Colonic mucosa (tissue), 4 donors: ENCODE measurements at regions not wholly inside any gene's neighbourhood (a gene's known extent, or its start where the extent isn't known, plus 50 kb on each side); places are given as distances from the start of the nearest gene placed in this dataset.

Experiments
- DNase-seq: peaks from one replicate; pipeline ENCODE4 v3.0.0-alpha.2; 2020
- H3K27ac ChIP-seq: fragments of 200-600 bp; one replicate; pipeline ENCODE4 v1.8.0; 2021
- H3K27me3 ChIP-seq: fragments of 200-600 bp; one replicate; pipeline ENCODE4 v1.8.0; 2021
- H3K36me3 ChIP-seq: fragments of 200-600 bp; one replicate; pipeline ENCODE4 v1.8.0; 2021
- H3K4me1 ChIP-seq: fragments of 200-600 bp; one replicate; pipeline ENCODE4 v1.8.0; 2021; ENCODE audit warnings: mild to moderate bottlenecking
- H3K4me3 ChIP-seq: fragments of 200-600 bp; one replicate; pipeline ENCODE4 v1.8.0; 2021
- H3K9ac ChIP-seq, 2 donors: one replicate each; pipeline ENCODE4 v1.7.0; 2013; ENCODE audit warnings: control low read depth in 2 of 2, low read depth in 2 of 2, low read length in 2 of 2
- H3K9me3 ChIP-seq: fragments of 200-600 bp; one replicate; pipeline ENCODE4 v1.8.0; 2021
- intact Hi-C: fragments of 100-400 bp; cut with DNase I; formaldehyde crosslinking; loops from one replicate; pipeline ENCODE4 v1.14.1; 2022
- TF ChIP-seq, protein P1 (sequence below): fragments of 200-600 bp; IDR thresholded peaks from one replicate; pipeline ENCODE4 v1.8.0; 2022; ENCODE audit warnings: antibody characterized with exemption, mild to moderate bottlenecking
- donor health status: healthy.
- donor health status: DM: no; HTN: no; CAD: no.
- donor health status: DM: no; HTN: no; CAD: no.

DNA sequence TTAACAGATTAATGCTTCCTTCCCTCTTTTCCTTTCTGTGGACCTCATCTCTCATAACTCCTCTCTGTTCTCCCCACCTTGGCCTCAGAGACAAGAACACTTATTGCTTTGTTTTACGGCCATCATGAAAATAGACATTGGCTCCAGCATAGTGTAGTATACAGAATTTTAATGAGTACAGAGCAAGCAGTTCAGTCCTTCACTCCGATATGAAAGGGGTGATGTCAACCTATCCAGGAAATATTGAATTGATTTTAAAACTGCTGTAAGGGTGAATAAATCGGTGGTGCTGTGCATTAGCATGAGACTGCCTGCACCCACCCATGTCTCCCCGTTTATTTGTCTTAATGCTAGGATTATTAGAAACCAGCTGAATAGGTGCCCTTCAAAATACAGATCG lies 490.9 kb upstream of the TBL1XR1 start:
- H3K36me3 ChIP-seq: no peaks in the 10 kb centered on the region
- TF ChIP-seq, protein P1, sequence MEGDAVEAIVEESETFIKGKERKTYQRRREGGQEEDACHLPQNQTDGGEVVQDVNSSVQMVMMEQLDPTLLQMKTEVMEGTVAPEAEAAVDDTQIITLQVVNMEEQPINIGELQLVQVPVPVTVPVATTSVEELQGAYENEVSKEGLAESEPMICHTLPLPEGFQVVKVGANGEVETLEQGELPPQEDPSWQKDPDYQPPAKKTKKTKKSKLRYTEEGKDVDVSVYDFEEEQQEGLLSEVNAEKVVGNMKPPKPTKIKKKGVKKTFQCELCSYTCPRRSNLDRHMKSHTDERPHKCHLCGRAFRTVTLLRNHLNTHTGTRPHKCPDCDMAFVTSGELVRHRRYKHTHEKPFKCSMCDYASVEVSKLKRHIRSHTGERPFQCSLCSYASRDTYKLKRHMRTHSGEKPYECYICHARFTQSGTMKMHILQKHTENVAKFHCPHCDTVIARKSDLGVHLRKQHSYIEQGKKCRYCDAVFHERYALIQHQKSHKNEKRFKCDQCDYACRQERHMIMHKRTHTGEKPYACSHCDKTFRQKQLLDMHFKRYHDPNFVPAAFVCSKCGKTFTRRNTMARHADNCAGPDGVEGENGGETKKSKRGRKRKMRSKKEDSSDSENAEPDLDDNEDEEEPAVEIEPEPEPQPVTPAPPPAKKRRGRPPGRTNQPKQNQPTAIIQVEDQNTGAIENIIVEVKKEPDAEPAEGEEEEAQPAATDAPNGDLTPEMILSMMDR: no peak
- H3K27me3 ChIP-seq: no peaks in the 10 kb centered on the region
- no peak overlapping the region for H3K27ac ChIP-seq
- H3K4me1 ChIP-seq: no peaks in the 10 kb centered on the region
- DNase-seq: no peak
- intact Hi-C loops: no loop called here
- H3K4me3 ChIP-seq: no peak overlapping the region
- no peaks in the 10 kb centered on the region for H3K9me3 ChIP-seq
- H3K9ac ChIP-seq: no peak overlapping the region

DNA sequence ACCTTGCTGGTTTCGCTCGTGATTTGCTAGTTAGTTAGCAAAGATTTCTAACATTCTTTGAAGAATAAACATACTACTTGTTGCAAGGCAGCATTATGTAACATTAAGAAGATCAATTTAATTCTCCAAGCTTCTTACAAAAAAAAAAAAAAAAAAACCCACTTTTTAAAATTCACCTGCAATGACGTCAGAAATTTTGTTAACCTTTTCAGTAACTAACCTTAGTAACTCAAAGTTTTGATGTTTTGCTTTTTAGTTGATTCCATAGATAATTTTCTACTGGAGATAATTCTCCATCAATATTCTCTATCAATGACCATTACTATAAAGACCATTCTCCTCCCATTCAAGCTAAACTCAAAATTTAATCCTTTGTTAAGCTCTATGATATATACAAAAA lies 491.8 kb upstream of the TBL1XR1 start:
- intact Hi-C loops: no loop called here
- TF ChIP-seq, protein P1: no peak

DNA sequence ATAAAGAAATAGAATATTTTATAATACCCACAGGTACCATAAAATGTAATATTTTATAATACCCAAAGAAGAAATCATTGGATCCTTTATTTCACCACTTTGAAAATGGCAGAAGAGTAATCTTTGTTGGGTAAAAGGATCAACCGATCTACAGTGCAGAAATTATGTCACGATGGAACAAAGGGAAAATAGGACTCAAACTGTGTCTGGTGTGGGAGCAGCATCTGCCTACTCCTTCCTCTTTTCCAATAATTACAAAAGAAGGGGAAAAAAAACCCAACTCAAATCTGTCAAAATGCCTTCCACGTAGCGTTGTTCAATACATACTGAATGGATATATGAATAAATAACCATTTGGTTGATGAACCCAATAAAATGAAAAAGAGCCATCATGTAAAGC lies 492.6 kb upstream of the TBL1XR1 start:
- H3K9me3 ChIP-seq: no peaks in the 10 kb centered on the region
- H3K27ac ChIP-seq: no peak overlapping the region
- H3K27me3 ChIP-seq: no peaks in the 10 kb centered on the region
- no peak for DNase-seq
- no peak overlapping the region for H3K9ac ChIP-seq
- H3K36me3 ChIP-seq: no peaks in the 10 kb centered on the region
- H3K4me3 ChIP-seq: no peak overlapping the region
- TF ChIP-seq, protein P1: no peak
- intact Hi-C loops: no loop called here
- no peaks in the 10 kb centered on the region for H3K4me1 ChIP-seq

More for the DNA sequence above, 491.8 kb upstream of the TBL1XR1 start:
- Histone ChIP-seq H3K27me3 (no peaks in the 10 kb centered on the region), H3K4me3 (no peak overlapping the region), H3K4me1 (no peaks in the 10 kb centered on the region), H3K27ac (no peak overlapping the region), H3K9me3 (no peaks in the 10 kb centered on the region), H3K36me3 (no peaks in the 10 kb centered on the region), H3K9ac (no peak overlapping the region)
- no peak for DNase-seq

DNA sequence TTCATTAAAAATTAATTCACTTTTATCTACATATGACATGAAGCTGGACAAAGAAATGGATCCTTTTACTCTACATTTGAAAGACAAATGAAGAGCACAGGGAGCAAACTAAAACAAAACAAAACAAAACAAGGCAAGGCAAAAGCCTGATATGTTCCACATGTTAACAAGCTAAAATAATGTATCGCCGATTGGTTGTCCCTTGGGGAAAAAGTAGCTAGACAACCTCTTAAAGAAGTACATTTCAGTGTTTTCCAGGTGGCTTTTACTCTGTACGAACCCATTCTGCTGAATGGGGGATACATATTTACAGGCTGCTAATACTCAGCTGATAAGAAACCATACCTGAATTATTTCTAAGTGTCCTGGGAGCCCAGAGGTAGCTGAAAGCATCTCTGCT lies 493.0 kb upstream of the TBL1XR1 start:
- no peaks in the 10 kb centered on the region for H3K4me1 ChIP-seq
- DNase-seq: no peak
- no peaks in the 10 kb centered on the region for H3K9me3 ChIP-seq
- H3K27me3 ChIP-seq: no peaks in the 10 kb centered on the region
- H3K36me3 ChIP-seq: no peaks in the 10 kb centered on the region
- no peak overlapping the region for H3K9ac ChIP-seq
- intact Hi-C loops: no loop called here
- no peak overlapping the region for H3K27ac ChIP-seq
- H3K4me3 ChIP-seq: no peak overlapping the region
- TF ChIP-seq, protein P1: no peak

DNA sequence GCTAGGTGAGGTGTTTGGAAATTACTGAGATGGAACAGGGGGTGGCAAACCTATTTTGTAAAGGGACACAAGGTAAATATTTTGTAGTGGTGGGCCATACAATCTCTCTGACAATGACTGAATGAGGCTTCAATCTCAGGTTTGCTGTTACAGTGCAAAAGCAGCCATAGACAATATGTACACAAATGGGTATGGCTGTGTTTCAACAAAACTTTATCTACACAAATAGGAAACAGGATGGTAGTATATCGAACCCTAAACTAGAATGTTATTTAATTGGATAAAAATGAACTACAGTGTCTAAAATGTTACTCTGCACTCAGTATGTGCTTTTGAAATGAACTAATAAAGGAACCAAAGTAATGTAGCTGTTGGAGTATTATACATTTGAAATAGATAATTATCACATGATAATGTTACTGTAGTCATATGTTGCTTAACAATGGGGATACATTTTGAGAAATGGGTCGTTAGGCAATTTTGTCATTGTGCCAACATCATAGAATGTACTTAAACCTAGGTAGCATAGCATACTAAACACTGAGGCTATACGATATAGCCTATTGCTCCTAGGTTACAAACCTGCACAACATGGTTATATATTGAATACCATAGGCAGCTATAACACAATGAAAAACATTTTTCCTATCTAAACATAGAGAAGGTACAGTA lies 495.2 kb upstream of the TBL1XR1 start:
- Histone ChIP-seq H3K4me1 (no peaks in the 10 kb centered on the region), H3K36me3 (no peaks in the 10 kb centered on the region), H3K4me3 (no peak overlapping the region), H3K9ac (no peak overlapping the region), H3K9me3 (no peaks in the 10 kb centered on the region), H3K27ac (no peak overlapping the region), H3K27me3 (no peaks in the 10 kb centered on the region)
- TF ChIP-seq, protein P1: no peak
- intact Hi-C loops: no loop called here
- DNase-seq: no peak
